ENCODE measurements at regions not wholly inside any gene's neighbourhood (a gene's known extent, or its start where the extent isn't known, plus 50 kb on each side); places are given as distances from the start of the nearest gene placed in this dataset.

- no peak for TF ChIP-seq HIC2 (CRISPR knock-in tag; IDR thresholded peaks at IDR 0.05; ENCODE audit: low read depth)
- no peak for TF ChIP-seq MIER2 (CRISPR knock-in tag; IDR thresholded peaks at IDR 0.05)
- TF ChIP-seq EZH2 (conservative IDR thresholded peaks at IDR 0.05; ENCODE audit: low read depth, low read length), result no peak
- TF ChIP-seq ZFP36L2 (CRISPR knock-in tag; IDR thresholded peaks at IDR 0.05), result no peak
- no peak for TF ChIP-seq CENPT (CRISPR knock-in tag; IDR thresholded peaks at IDR 0.05; ENCODE audit: low read depth)
- no peak for TF ChIP-seq ATF3 (CRISPR knock-in tag; IDR thresholded peaks at IDR 0.05)
- no peak for TF ChIP-seq JUNB (CRISPR knock-in tag; IDR thresholded peaks at IDR 0.05; ENCODE audit: borderline replicate concordance)
- TF ChIP-seq SRF (IDR thresholded peaks at IDR 0.05; ENCODE audit: low read depth, low read length), result no peak
- no peak for TF ChIP-seq ZNF83 (CRISPR knock-in tag; IDR thresholded peaks at IDR 0.05; ENCODE audit: borderline replicate concordance)
- no peak for TF ChIP-seq HNRNPK (IDR thresholded peaks at IDR 0.05; ENCODE audit: low read depth, low read length, poor library complexity, severe bottlenecking)
- no peak for TF ChIP-seq IKZF5 (CRISPR knock-in tag; IDR thresholded peaks at IDR 0.05)
- no peak for TF ChIP-seq ZNF326 (CRISPR knock-in tag; IDR thresholded peaks at IDR 0.05; ENCODE audit: borderline replicate concordance)
- TF ChIP-seq PAX8 (CRISPR knock-in tag; IDR thresholded peaks at IDR 0.05; ENCODE audit: borderline replicate concordance), result no peak
- no peak for TF ChIP-seq TBL1XR1 (IDR thresholded peaks at IDR 0.05; ENCODE audit: borderline replicate concordance, low read length, partially characterized antibody)
- CTCF ChIA-PET (ENCODE audit: low intra/inter-chr PET ratio, low total read pairs), result no interaction called here
- Histone ChIP-seq H3K4me2 (ENCODE audit: low read depth, low read length) (no peak overlapping the region), H3K9me3 (ENCODE audit: low read length) (no peaks in the 10 kb centered on the region), H3K9ac (ENCODE audit: insufficient read depth, low read depth, low read length) (no peak overlapping the region), H2AFZ (ENCODE audit: low read length) (no peak overlapping the region), H3K4me3 (replicated peaks in 1 of 3; ENCODE audit: insufficient read depth in 1 of 3, low read depth in 2 of 3, low read length in 3 of 3) (no peak overlapping the region), H3K27ac (ENCODE audit: extremely low read length, insufficient read depth, low read length) (no peak overlapping the region), H3K79me2 (ENCODE audit: insufficient read depth, low read length) (no peaks in the 10 kb centered on the region), H3K36me3 (replicated peaks in 1 of 2; ENCODE audit: control insufficient read depth in 1 of 2, insufficient read depth in 2 of 2, low read length in 2 of 2) (no peaks in the 10 kb centered on the region), H3K4me1 (ENCODE audit: insufficient read depth, low read length) (no peaks in the 10 kb centered on the region), H3K27me3 (ENCODE audit: control insufficient read depth in 1 of 2, insufficient read depth in 2 of 2, low read length in 2 of 2) (no peaks in the 10 kb centered on the region), H4K20me1 (ENCODE audit: insufficient read depth, low read length) (no peaks in the 10 kb centered on the region)
- FAIRE-seq, result no peak
- POLR2A ChIA-PET, result no interaction called here
- intact Hi-C loops (cut with micrococcal nuclease; ENCODE audit: unreplicated experiment), result no loop called here
- ATAC-seq, result no peak
- WGBS (ENCODE audit: low lambda C conversion rate), result 12% methylated on average over 3 of the region's 3 CpGs
- in situ Hi-C loops (cut with HindIII; ENCODE audit: extremely low pct_ligation_motif_present, low pct_unique_long_range_greater_than_20kb), result no loop called here
- BruUV-seq (replicated peaks), result no TSS peak
- no peak for DNase-seq (ENCODE audit: low spot score)
Measured at GRCh38 chr3:99586701-99587100, 51.7 kb upstream of the COL8A1 start.

All from HepG2 (cell line).